GM23338 (cell line): ENCODE measurements at regions not wholly inside any gene's neighbourhood (a gene's known extent, or its start where the extent isn't known, plus 50 kb on each side); places are given as distances from the start of the nearest gene placed in this dataset.

ENCODE experiments used
- ATAC-seq: fragments of 200-7000 bp; cut with Tn5 transposase; 3 replicates; pipeline ENCODE4 v1.9.1; 2020
- DNase-seq: peaks from one replicate; pipeline ENCODE4 v3.0.0-alpha.2; 2015; ENCODE audit warnings: low spot score
- H2AFZ ChIP-seq: fragments of 200-600 bp; sonication (generic); 2 replicates; pipeline ENCODE4 v1.8.0; 2016; ENCODE audit warnings: antibody characterized with exemption, mild to moderate bottlenecking, moderate library complexity
- H3F3A ChIP-seq: fragments of 200-600 bp; sonication (generic); replicated peaks from 2 replicates; pipeline ENCODE4 v1.8.0; 2017; ENCODE audit warnings: antibody characterized with exemption, mixed run types, low read depth
- H3K27ac ChIP-seq: fragments of 200-600 bp; sonication (generic); 2 replicates; pipeline ENCODE4 v1.6.1; 2016; ENCODE audit warnings: low read depth
- H3K27me3 ChIP-seq: fragments of 200-600 bp; sonication (generic); 2 replicates; pipeline ENCODE4 v1.8.0; 2016; ENCODE audit warnings: mild to moderate bottlenecking, mixed run types, moderate library complexity; ENCODE audit not compliant: insufficient read depth
- H3K36me3 ChIP-seq: fragments of 200-600 bp; sonication (generic); 2 replicates; pipeline ENCODE4 v1.8.0; 2016; ENCODE audit warnings: mild to moderate bottlenecking; ENCODE audit not compliant: insufficient read depth
- H3K4me1 ChIP-seq: fragments of 200-600 bp; sonication (generic); 2 replicates; pipeline ENCODE4 v1.8.0; 2016; ENCODE audit warnings: mild to moderate bottlenecking, moderate library complexity; ENCODE audit not compliant: insufficient read depth
- H3K4me2 ChIP-seq: fragments of 200-600 bp; sonication (generic); 2 replicates; pipeline ENCODE4 v1.7.1; 2017; ENCODE audit warnings: mixed run types
- H3K4me3 ChIP-seq: fragments of 200-600 bp; sonication (generic); 2 replicates; pipeline ENCODE4 v1.6.1; 2016; ENCODE audit warnings: mixed run types
- H3K79me2 ChIP-seq: fragments of 200-600 bp; sonication (generic); replicated peaks from 2 replicates; pipeline ENCODE4 v1.8.0; 2017; ENCODE audit warnings: mild to moderate bottlenecking; ENCODE audit not compliant: insufficient read depth
- H3K9me2 ChIP-seq: fragments of 200-600 bp; sonication (generic); 2 replicates; pipeline ENCODE4 v1.8.0; 2017; ENCODE audit not compliant: insufficient read depth
- H4K20me1 ChIP-seq: fragments of 200-600 bp; sonication (generic); replicated peaks from 2 replicates; pipeline ENCODE4 v1.8.0; 2017; ENCODE audit warnings: mild to moderate bottlenecking; ENCODE audit not compliant: insufficient read depth
- H3K27ac Mint-ChIP-seq: 2 replicates; pipeline ENCODE4 v1.8.0; 2020; ENCODE audit warnings: inconsistent platforms, mild to moderate bottlenecking, moderate library complexity, mixed read lengths
- H3K27me3 Mint-ChIP-seq: 3 replicates; pipeline ENCODE4 v1.8.0; 2022; ENCODE audit warnings: low read depth, mild to moderate bottlenecking, moderate library complexity, mixed read lengths, inconsistent platforms; ENCODE audit not compliant: insufficient read depth, poor library complexity
- H3K36me3 Mint-ChIP-seq: 3 replicates; pipeline ENCODE4 v1.8.0; 2021; ENCODE audit warnings: low read depth, mild to moderate bottlenecking, inconsistent platforms, moderate library complexity, mixed read lengths
- H3K4me1 Mint-ChIP-seq: 3 replicates; pipeline ENCODE4 v1.8.0; 2020; ENCODE audit warnings: mild to moderate bottlenecking, inconsistent platforms, mixed read lengths
- H3K4me3 Mint-ChIP-seq: 3 replicates; pipeline ENCODE4 v1.8.0; 2021; ENCODE audit warnings: moderate library complexity, mild to moderate bottlenecking, inconsistent platforms, mixed read lengths
- H3K9me3 Mint-ChIP-seq: 3 replicates; pipeline ENCODE4 v1.8.0; 2020; ENCODE audit warnings: moderate library complexity, mild to moderate bottlenecking, inconsistent platforms, mixed read lengths
- CREB1 ChIP-seq: fragments of 250-450 bp; sonication (Bioruptor Pico); IDR thresholded peaks from 2 replicates; pipeline ENCODE4 v1.5.0; 2020; ENCODE audit warnings: low read depth, mild to moderate bottlenecking, moderate library complexity
- CTCF ChIP-seq, 2 experiments: fragments of 200-600 bp in 1 of 2; sonication (generic) in 1 of 2; conservative IDR thresholded peaks; 2 replicates each; pipeline versions ENCODE4 v1.5.1 to v1.6.1; 2016 to 2017; ENCODE audit warnings: antibody characterized with exemption in 2 of 2, low read depth in 2 of 2, mild to moderate bottlenecking in 2 of 2, moderate library complexity in 1 of 2
- ETS1 ChIP-seq: IDR thresholded peaks from 2 replicates; pipeline ENCODE4 v1.6.1; 2016; ENCODE audit warnings: antibody characterized with exemption
- EZH2 ChIP-seq: fragments of 200-600 bp; sonication (generic); IDR thresholded peaks from one replicate; pipeline ENCODE4 v1.8.0; 2017; ENCODE audit warnings: antibody characterized with exemption, mild to moderate bottlenecking, low read depth; ENCODE audit not compliant: unreplicated experiment
- EZH2phosphoT487 ChIP-seq: fragments of 200-600 bp; sonication (generic); IDR thresholded peaks from one replicate; pipeline ENCODE4 v1.8.1; 2018; ENCODE audit warnings: antibody characterized with exemption; ENCODE audit not compliant: unreplicated experiment
- NANOG ChIP-seq: IDR thresholded peaks from 2 replicates; pipeline ENCODE4 v1.6.1; 2016; ENCODE audit warnings: antibody characterized with exemption, borderline replicate concordance
- POLR2AphosphoS5 ChIP-seq: IDR thresholded peaks from 2 replicates; pipeline ENCODE4 v1.6.1; 2016; ENCODE audit warnings: antibody characterized with exemption, low read depth
- REST ChIP-seq: IDR thresholded peaks from one replicate; pipeline ENCODE4 v1.6.1; 2018; ENCODE audit warnings: antibody characterized with exemption; ENCODE audit not compliant: unreplicated experiment
- ZNF114 ChIP-seq: fragments of 250-450 bp; sonication (Bioruptor Pico); IDR thresholded peaks from 2 replicates; pipeline ENCODE4 v1.5.0; 2020; ENCODE audit warnings: mild to moderate bottlenecking, moderate library complexity
- ZNF331 ChIP-seq: fragments of 250-450 bp; sonication (Bioruptor Pico); IDR thresholded peaks from 2 replicates; pipeline ENCODE4 v1.5.0; 2020; ENCODE audit warnings: low read depth, mild to moderate bottlenecking, moderate library complexity
- ZNF462 ChIP-seq: fragments of 250-450 bp; sonication (Bioruptor Pico); IDR thresholded peaks from 2 replicates; pipeline ENCODE4 v1.5.0; 2020; ENCODE audit warnings: mild to moderate bottlenecking, moderate library complexity

- no peak overlapping the region for H2AFZ ChIP-seq
- no peaks in the 10 kb centered on the region for H3K36me3 ChIP-seq
- no peak overlapping the region for H3K4me2 ChIP-seq
- H3K27ac Mint-ChIP-seq, result no peak overlapping the region
- H3K4me3 ChIP-seq, result no peak overlapping the region
- H3K9me2 ChIP-seq, result peaks cover 3% of the 10 kb centered on the region; the same call in 1 of the 2 replicates
- H3K4me1 ChIP-seq, result no peaks in the 10 kb centered on the region
- no peak for DNase-seq
- H3K27ac ChIP-seq, result no peak overlapping the region
- TF ChIP-seq ZNF331 (CRISPR knock-in tag), result no peak
- no peak for TF ChIP-seq ZNF114
- no peak for TF ChIP-seq EZH2
- TF ChIP-seq POLR2AphosphoS5, result no peak
- TF ChIP-seq ZNF462 (CRISPR knock-in tag), result no peak
- TF ChIP-seq ETS1, result no peak
- TF ChIP-seq EZH2phosphoT487, result no peak
- TF ChIP-seq CREB1 (CRISPR knock-in tag), result no peak
- no peak for TF ChIP-seq NANOG
- TF ChIP-seq CTCF (conservative IDR thresholded peaks at IDR 0.05; ENCODE audit: low read depth in 2 of 2), result no peak
- no peak for TF ChIP-seq REST
- no peaks in the 10 kb centered on the region for H3K27me3 Mint-ChIP-seq
- H3K4me1 Mint-ChIP-seq, result 0 out of 3 replicates have a peak, but pooled peaks cover 3% of the 10 kb centered on the region
- no peak for ATAC-seq
- no peaks in the 10 kb centered on the region for H3F3A ChIP-seq
- H3K4me3 Mint-ChIP-seq, result no peak overlapping the region
- H3K9me3 Mint-ChIP-seq, result peaks cover 18% of the 10 kb centered on the region
- no peaks in the 10 kb centered on the region for H4K20me1 ChIP-seq
- no peaks in the 10 kb centered on the region for H3K79me2 ChIP-seq
- no peaks in the 10 kb centered on the region for H3K27me3 ChIP-seq
- peaks cover 5% of the 10 kb centered on the region; the same call in 2 of the 3 replicates for H3K36me3 Mint-ChIP-seq
These were observed 126.9 kb upstream of the ANKH start for GRCh38 chr5:14998491-14998890.
